ENCODE measurements at regions not wholly inside any gene's neighbourhood (a gene's known extent, or its start where the extent isn't known, plus 50 kb on each side); places are given as distances from the start of the nearest gene placed in this dataset.

GRCh38 chr9:87267251-87268070 is 230.2 kb upstream of the DAPK1 start:
- DNase-seq (ENCODE audit: low read depth in 1 of 2, low spot score in 1 of 2) = no peak
- H3K4me3 ChIP-seq (replicated peaks; ENCODE audit: insufficient read depth, low read length) = no peak overlapping the region
- H3K27me3 ChIP-seq (ENCODE audit: insufficient read depth, poor library complexity, severe bottlenecking) = no peaks in the 10 kb centered on the region
- no peak overlapping the region for H3K27ac ChIP-seq (replicated peaks)
- no peak for TF ChIP-seq POLR2AphosphoS5 (IDR thresholded peaks at IDR 0.05; ENCODE audit: low read depth)
- no peak for TF ChIP-seq CTCF (IDR thresholded peaks at IDR 0.05; ENCODE audit: insufficient read depth, low read length)
- TF ChIP-seq SPI1 (IDR thresholded peaks at IDR 0.05; ENCODE audit: borderline replicate concordance, low read depth) = no peak
- TF ChIP-seq GABPA (IDR thresholded peaks at IDR 0.05; ENCODE audit: low read depth) = no peak
- no peak for TF ChIP-seq REST (IDR thresholded peaks at IDR 0.05; ENCODE audit: insufficient replicate concordance, low read depth)

- no peak overlapping the region for H3K27ac ChIP-seq (replicated peaks)
Measured at GRCh38 chr9:87269296-87270176, 228.1 kb upstream of the DAPK1 start.

More at GRCh38 chr9:87269296-87270176, 228.1 kb upstream of the DAPK1 start:
- DNase-seq (ENCODE audit: low read depth in 1 of 2, low spot score in 1 of 2) = no peak
- H3K4me3 ChIP-seq (replicated peaks; ENCODE audit: insufficient read depth, low read length) = no peak overlapping the region
- no peak for TF ChIP-seq REST (IDR thresholded peaks at IDR 0.05; ENCODE audit: insufficient replicate concordance, low read depth)
- TF ChIP-seq GABPA (IDR thresholded peaks at IDR 0.05; ENCODE audit: low read depth) = no peak
- TF ChIP-seq SPI1 (IDR thresholded peaks at IDR 0.05; ENCODE audit: borderline replicate concordance, low read depth) = no peak
- no peak for TF ChIP-seq POLR2AphosphoS5 (IDR thresholded peaks at IDR 0.05; ENCODE audit: low read depth)
- TF ChIP-seq CTCF (IDR thresholded peaks at IDR 0.05; ENCODE audit: insufficient read depth, low read length) = no peak
- no peaks in the 10 kb centered on the region for H3K27me3 ChIP-seq (ENCODE audit: insufficient read depth, poor library complexity, severe bottlenecking)
